Hematopoietic multipotent progenitor cell (in vitro differentiated cells): ENCODE measurements at regions not wholly inside any gene's neighbourhood (a gene's known extent, or its start where the extent isn't known, plus 50 kb on each side); places are given as distances from the start of the nearest gene placed in this dataset. TPM values are rescaled to one million over a fixed set of nuclear protein-coding genes. Genes with fewer than 3 reads are reported as not detected.

Experiments used
- DNase-seq, 3 donors: peaks; one replicate each; pipeline ENCODE4 v3.0.0-alpha.2; 2011 to 2015; ENCODE audit warnings: low read depth in 2 of 3, low spot score in 2 of 3
- small RNA-seq: library from RNA; depleted of rRNA; stranded (forward); fragments of <200 nt; gene quantifications from one replicate; pipeline ENCODE3, GENCODE V24; 2012

GRCh38 chr1:237962985-237963384 lies 72.3 kb upstream of the ZP4 start:
- no peak for DNase-seq

- DNase-seq = no peak
Measured at GRCh38 chr1:237961754-237962153, 71.0 kb upstream of the ZP4 start.

GRCh38 chr1:237959838-237960237 lies 69.1 kb upstream of the ZP4 start:
- no peak for DNase-seq

- no peak for DNase-seq
Measured at GRCh38 chr1:237953238-237953637, 62.5 kb upstream of the ZP4 start.

Small RNA genes lying in the stretch of these regions (small RNA-seq; reads per million reads assigned to genes)
- gene AL356010.1 (not detected), gene AL590135.1 (not detected), gene RNU6-725P (not detected)
